ENCODE measurements at regions not wholly inside any gene's neighbourhood (a gene's known extent, or its start where the extent isn't known, plus 50 kb on each side); places are given as distances from the start of the nearest gene placed in this dataset.

DNA sequence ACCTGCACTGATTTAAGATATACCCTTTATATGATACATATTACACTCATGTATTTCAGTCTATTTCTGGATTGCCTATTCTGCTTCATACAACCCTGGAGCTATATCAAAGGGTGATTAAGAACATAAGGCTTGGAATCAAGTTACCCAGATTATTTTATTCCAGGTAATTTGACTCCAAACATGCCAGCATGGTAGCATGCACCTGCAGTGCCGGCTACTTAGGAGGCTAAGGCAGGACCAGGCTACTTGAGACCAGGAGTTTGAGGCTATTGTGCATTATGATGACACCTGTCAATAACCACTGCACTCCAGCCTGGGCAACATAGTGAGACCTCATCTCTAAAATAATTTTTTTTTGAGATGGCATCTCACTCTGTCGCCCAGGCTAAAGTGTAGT, 50.4 kb upstream of the NEO1 start:
- no peak for DNase-seq (ENCODE audit: low spot score)

DNA sequence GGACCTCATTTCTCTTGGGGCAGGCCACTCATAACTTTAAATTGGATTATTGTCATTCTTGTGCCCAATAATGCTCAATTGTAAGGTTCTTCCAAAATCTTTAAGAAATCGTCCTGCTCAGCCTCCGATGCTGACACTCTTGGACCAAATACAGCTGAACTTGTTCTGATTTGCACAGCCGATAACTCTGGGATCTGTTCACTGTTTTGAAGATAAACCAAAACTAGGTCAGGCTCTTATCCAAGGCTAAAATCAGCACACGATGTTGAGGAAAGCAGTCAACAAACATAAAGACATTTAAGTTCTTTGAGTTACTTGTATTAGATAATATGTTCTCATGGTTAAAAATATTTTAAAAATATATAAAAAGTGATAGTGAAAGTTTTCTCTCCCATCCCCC, 52.0 kb upstream of the NEO1 start:
- DNase-seq (ENCODE audit: low spot score), result no peak

DNA sequence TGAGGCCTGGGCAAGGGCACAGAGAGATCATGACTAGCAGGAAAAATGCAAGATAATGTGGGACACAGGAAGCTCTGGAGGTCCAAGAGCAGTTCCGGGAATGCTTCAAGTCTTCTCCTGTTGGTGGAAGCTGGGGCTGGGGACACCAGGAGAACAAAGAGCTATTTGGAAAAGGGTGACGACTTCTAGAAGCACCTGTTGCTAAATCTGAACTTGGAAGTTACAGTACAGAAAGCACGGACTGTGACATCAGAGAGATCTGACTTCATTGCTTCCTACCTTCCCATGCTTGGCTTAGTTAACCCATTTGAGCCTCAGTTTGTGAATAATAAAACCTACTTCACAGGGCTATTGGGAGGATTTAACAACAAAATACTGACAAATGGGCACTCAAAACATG, 52.7 kb upstream of the NEO1 start:
- no peak for DNase-seq (ENCODE audit: low spot score)

DNA sequence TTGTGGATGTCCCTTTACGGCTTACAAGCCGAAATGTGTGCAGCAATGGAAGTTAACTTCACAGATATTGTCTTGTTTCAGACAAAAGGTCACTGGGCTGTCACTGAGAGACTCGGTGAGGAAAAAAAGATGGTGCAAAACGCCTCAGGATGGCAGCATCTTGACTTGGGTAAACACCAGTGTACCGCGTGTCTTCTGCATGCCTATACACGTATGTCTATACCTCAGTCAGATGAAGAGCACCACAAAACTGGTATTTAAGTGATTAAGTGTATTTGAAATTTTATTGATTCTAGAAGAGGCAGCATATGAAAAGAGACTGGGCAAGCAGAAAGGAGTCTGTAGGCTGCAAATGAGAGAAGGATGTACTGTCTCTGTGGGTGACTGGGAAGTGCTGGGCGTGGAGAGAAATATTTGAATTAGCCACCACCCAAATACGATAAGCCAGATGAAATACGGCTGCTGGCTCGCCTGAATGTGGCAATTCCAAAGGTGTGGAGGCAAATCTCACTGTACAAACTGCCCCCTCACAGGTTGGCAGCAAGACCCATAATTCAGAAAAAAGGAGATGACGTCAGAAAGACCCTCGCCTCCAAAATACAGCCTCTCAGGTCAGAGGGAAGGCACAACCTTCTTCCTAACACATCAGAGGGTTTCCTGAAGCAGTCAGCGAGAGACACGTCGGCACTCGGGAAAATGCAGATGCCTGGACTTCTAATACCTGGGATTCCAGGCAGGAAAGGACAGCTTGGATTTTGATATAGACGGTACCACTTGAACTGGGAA, 53.4 kb upstream of the NEO1 start:
- no peak for DNase-seq (ENCODE audit: low spot score)

DNA sequence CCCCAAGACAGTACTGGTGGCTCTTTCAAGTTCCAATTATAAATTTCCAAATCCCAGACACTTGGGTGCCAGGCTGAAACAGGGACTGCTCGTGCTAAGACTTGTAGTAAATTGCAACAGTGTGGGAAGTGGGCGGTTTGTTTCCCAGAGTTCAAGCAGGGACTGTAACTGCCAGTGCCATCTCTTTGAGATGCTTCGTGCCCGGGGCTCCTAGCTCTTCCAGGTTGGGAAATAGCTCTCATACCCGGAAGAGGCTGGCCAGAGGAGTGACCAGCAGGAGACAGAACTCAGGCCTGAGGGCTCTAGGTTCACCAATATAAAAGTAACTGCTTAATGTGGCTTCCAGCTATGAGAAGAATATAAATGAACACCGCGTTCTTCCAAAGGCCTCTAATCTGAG, 54.0 kb upstream of the NEO1 start:
- DNase-seq (ENCODE audit: low spot score), result no peak

DNA sequence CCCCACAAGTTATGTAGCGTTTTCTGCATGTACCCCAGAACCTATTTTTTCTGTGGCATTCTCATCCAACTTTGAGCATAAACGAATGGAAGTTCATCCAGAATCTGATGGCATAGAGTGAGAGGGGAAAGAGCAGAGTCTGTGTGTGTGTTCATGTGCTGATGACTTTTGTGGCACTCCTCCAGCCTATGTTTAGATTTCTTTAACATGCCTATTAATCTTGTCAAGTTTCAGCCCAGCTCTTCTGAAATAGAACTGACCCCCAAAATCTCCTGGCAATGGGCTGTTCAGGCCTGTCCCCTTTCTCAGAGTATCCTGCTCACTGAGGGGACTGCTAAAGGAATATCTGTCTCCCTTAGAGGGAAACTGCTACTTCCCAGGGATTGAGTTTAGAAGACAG, 56.4 kb upstream of the NEO1 start:
- no peak for DNase-seq (ENCODE audit: low spot score)

DNA sequence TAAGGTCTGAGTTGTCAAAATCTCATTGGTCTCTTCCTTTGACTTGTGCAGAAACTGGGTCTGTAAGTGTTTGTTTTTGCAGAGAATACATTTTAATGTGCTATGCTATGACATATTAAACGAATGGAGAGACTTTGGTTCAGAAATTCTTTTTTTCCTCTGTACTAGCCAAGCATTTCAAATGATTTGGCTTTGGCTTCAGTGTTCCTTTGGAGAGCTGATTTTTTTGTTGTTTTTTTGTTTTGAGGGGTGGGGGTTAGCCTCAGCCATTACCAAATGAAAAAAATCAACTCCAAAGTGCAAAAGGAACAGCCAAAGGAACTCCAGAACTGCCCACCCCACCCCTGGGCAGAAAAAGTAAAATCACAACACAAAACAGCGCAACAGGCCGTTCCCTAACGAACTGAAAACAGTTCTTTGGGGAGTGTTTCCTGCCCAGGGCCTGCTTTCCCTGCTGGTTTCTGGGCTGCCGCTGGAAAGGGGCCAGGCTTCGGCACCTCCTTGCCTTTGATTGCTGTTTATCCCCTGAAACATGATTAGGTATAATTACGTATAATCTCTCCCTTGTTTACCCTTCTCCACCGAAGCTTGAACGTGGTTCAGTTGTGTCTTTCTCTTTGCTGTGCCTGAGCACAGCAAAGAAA, 57.6 kb upstream of the NEO1 start:
- no peak for DNase-seq (ENCODE audit: low spot score)

DNA sequence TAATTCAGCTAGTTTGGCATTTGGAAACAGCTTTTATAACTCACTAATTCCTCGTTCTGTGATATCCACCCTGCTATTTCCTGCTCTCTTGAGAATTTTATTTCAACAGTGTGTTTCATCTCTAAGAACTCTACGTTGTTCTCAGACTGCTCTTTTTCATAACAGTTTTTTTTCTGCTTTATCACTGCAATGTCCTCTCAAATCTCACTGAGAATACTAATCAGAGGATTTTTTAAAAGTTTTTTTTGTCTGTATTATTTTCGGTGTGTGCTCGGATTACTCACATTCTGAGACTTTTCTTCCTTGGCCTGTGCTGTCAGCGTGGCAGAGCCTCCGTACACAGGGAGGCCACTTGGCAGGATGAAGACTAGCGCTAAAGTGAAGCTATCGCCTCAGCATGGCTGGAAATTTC, 59.4 kb upstream of the NEO1 start:
- DNase-seq (ENCODE audit: low spot score), result no peak

DNA sequence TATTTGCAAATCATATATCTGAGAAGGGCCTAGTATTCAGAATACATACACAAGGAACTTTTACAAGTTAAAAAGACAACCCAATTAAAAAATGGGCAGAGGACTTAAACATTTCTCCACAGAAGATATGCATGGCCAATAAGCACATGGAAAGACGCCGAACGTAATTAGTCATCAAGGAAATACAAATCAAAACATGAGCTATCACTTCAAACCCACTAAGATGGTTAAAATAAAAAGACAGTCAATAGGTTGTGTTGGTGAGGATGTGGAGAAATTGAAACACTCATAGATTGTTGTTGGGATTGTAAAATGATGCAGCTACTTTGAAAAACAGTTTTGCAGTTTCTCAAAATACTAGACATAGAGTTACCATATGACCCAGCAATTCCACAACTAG, 61.2 kb upstream of the NEO1 start:
- DNase-seq (ENCODE audit: low spot score), result no peak

DNA sequence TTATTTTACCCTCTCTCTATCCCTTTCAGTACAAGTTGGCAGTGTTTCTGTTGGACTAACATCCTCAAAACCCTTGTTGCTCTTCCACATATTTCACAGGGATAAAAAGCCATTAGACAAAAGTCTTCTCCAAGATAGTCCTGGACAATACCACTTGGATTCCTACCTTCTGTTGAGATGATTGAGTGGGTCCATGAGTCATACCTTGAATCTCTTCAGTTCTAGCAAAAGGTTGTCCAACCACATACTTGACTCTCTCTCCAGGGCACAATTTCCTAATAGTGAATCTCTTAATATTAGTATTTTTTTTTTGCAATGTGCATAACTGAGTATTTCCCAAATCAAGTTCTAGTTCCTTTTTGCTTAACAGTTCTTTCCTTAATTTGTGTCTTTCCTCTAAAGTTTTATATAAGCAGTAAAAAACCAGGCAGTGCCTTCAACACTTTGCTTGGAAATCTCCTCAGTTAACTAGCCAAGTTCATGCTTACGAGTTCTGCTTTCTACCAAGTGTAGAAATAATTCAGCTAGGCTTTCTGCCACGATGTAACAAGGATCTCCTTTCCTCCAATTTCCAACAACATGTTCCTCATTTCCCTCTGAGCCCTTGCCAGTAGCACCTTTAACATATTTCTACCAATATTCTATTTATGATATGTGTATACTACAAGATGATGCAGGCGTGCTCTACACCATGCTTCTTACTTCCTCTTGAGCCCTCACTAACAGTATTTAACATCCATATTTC, 68.3 kb upstream of the NEO1 start:
- no peak for DNase-seq (ENCODE audit: low spot score)

DNA sequence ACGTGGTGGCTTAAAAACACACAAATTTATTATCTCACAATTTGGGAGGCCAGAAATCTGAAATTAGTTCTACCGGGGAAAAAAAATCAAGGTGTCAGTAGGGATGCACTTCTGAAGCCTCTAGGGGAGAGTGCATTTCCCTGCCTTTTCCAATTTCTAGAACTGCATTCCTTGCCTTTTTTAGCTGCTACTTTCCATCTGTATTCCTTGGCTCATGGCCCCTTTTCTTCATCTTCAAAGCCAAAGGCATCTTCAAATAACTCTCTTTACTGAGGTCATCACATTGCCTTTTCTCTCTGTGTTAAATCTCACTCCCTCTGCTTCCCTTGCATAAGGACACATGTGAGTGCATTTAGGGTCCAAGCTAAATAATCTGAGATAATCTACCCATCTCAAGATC, 69.5 kb upstream of the NEO1 start:
- no peak for DNase-seq (ENCODE audit: low spot score)

DNA sequence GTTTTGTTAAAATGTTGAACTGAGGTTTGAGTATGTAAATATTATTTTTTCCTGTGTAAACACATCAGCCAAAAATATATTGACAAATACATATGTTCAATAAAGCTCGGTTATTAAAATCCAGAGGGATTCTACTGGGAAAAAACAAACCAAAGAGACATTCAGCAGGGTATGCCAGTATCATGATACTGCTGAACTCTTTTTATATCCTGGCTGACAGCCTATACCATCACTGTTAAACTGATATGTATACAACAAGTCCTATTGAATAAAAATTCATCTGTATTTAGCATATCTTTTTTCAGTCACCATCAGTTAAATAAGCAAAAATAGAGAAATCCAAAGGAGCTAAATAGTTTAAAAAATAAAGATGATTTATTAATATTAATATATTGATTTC, 71.6 kb upstream of the NEO1 start:
- no peak for DNase-seq (ENCODE audit: low spot score)

DNA sequence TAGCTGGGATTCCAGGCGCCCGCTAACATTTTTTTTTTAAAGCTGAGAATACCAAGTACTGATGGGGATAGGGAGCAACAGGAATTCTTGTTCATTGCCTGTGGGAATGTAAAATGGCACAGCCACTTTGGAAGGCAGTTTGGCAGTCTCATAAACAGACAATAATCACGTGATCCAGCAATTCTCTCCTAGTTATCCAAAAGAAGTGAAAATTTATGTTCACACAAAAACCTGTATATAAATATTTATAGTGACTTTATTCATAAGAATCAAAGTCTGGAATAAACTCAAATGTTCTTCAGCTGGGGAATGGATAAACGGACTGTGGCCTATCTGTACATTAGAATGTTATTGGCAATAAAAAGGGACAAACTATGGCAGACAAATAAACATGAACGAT, 72.5 kb upstream of the NEO1 start:
- DNase-seq (ENCODE audit: low spot score), result no peak

DNA sequence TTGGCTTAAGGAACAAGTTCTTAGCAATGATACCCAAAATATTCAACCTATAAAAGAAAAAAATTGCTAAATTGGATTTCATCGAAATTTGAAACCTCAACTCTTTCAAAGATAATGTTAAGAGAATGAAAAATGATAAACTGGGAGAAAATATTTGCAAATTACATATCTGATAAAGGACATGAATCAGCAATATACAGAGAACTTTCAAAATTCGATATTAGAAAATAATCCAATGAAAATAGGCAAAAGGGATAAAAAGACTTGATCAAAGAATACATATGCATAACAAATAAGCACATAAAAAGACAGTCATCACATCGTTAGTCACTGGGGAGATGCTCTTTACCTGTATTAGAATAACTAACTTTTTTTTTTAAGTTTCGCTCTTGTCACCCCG, 73.0 kb upstream of the NEO1 start:
- DNase-seq (ENCODE audit: low spot score), result no peak

DNA sequence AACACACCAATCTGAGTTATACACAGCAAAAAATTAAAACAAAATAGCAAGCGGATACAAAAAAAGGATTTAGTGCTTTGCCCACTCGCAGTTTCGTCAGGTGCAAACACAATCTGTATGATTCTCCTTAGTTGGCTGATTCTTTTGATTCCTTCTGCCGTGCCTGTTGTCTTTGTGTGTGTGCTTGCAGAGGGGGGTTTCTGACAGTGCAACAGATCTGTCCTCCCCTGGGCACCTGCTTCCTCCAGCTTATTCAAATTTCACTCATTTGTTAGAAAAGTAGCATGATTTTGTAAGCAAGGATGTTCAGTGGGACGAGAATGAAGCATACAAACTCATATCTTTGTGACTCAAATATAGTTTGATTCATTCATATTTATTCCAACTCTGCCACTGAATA, 74.0 kb upstream of the NEO1 start:
- no peak for DNase-seq (ENCODE audit: low spot score)

DNA sequence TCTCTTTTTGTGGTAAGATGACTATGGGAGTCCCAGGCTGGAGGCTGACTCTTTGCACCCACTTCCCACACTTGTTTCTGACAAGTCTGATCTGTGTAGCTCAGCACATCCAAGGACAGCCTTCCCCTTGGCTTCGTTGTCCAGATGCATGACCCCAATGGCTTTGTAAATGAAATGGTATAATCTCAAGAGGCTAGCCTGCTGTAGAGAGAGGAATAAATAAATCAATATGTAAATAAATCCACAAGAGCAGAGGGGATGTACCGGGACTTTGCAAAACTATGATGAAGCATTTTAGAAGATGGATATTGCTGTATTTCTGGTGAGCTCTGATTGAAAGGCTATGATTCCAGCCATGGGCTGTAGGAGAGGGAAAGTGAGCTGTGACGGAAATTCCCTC, 79.9 kb upstream of the NEO1 start:
- DNase-seq (ENCODE audit: low spot score), result no peak

DNA sequence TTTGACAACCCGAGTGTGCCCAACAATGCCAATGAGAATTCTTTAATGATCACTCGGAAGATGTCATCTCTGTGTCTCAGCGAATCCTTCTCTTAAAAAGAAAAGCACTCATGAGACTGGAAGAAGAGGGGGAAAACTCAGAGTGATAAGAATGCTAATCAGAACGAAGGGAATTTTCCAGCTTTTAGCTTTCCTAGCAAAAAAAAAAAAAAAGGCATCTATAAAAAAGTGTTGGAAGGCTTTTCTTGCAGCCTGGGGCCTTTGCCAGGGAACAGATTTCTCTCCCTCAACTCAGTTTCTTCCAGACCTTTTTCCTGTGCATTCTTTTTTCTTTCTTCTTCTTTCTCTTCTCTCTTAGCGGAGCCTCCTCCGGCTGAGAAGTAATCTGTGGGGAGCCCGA, 80.5 kb upstream of the NEO1 start:
- DNase-seq (ENCODE audit: low spot score), result no peak

DNA sequence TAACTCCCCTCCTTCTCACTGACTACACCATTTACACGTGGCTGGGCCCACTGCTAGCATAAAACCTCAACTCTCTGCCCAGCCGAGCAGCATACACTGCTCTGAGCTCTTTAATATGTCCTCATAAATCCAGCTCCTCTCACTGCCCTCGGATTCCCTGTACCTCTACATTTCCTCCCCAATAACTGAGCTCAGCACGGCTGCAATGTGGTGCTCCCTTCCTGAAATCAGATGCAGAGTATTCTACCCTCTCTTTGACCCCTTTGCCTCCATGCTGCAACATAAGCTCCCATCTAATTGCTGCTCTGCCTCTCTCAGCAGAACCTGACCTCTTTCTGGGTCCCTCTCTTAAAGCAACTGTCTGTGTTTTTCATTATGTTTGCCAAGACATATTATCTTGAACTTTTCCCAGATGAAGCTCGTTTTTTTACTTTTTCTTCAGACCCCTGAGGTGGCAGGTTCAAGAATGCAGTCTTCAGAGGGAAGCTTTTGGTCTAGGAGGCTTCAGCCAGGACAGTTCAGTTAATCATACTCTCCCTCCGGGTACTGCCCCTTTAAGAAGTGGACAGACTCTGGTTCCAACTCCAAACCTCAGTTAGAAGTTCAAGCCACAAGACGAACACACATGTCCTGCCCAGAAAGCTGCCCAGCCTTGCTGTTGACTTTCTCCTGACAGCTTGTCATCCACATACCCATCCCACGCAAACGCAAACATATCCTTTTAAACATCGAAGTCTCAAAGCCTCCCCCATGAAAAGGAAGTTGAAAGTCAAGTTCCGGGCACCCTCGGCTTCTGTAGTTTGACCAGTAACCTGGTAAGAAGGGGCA, 81.1 kb upstream of the NEO1 start:
- no peak for DNase-seq (ENCODE audit: low spot score)

DNA sequence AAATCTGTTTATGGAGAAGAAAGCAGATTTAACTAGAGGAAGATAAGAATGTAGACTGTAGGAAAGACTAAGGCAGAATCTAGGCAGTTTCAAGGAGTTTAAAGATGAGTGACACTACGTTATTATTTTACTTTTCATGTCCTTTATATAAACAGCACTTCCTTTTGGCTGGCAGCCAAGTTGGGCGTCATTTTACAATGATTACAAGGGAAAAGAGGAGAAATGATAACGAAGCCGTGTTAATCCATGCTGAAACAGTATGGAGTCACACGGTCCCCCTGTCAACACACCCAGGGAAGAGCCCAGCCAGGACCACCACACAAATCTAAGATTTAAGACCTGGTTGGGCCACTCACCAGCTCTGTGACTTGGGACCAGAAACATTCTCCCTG, 83.7 kb upstream of the NEO1 start:
- no peak for DNase-seq (ENCODE audit: low spot score)

DNA sequence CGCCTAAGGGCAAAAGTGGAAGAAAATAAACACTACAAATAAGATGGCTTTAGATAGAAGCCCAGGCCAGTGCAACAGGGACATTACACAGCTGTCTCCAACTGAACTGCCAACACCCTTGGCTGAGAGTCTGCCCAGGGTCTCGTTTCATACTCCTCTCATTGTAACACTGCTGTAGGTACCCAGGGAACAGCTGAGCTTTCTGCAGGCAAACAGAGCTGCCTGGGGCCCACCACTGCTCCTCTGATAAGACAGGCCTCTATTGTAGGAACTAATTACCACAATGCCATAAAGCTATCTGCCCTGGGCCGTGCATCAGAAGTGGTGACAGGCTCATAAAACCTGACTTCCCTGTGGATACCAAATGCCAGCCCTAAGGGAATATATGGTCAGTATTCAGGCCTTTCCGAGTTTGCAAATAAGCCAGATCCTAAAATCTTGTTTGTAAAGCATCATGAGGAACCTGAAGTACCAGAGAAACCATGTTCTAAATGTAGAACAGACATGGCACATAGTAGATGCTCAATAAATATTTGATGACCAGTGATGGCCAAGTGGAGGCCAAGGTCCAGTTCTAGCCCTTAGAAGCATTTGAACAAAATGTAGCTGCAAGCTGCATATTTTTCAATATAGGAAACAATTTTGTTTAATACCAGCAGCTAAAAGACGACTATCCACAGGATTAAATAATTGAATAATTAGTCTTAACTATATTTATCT, 84.3 kb upstream of the NEO1 start:
- DNase-seq (ENCODE audit: low spot score), result no peak

DNA sequence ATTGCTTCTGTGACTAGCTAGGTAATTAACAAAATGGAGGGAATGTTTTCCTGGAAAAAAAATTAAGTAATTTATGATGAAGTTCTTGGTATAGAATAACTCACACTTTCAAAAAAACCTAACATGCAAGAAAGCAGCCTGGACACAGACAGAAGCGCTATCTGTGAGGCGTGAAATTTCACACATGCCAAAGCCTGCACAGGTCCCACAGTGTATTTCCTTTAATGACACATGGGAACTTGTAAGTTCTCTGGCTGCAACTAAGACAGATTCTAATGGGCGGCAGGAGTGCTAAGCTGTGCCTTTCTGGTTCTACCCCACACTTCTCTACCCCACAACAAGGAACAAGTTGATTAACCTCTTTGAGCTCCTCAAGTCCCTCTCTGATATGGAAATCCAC, 84.9 kb upstream of the NEO1 start:
- DNase-seq (ENCODE audit: low spot score), result no peak

DNA sequence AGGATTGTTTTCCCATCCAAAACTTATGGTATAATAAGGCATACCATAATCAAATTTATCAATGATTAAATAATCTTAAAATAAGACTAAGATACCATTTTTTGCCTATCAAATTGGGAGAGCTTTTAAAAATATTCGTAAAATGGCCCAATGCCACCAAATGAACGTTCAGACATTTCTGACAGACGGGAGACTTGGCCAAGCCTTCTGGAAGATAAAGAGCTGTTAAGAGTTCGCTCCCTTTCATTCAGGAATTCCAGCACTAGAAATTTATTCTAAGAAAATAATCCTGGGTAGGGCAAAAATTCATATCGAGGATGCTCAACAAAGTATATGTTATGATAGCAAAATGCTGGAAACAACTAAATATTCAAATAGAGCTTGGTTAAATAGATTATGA, 85.6 kb upstream of the NEO1 start:
- DNase-seq (ENCODE audit: low spot score), result no peak

Measured in H4 (cell line).